Activated CD4-positive, alpha-beta T cell treated with anti-CD3 and anti-CD28 coated beads, Interleukin-2, Interleukin-4, amounts not matched to agents 100 ng/mL and 50 ng/mL, durations not matched to agents 16 hours and 8 hours (primary cell): ENCODE measurements at regions not wholly inside any gene's neighbourhood (a gene's known extent, or its start where the extent isn't known, plus 50 kb on each side); places are given as distances from the start of the nearest gene placed in this dataset.
"Not testable (repeated sequence)": the region's sequence is repeated elsewhere in the genome, so short reads cannot be mapped to it uniquely, and the experiment has no call there.

Experiments used
- DNase-seq: peaks from one replicate; pipeline ENCODE4 v3.0.0-alpha.2; 2020; ENCODE audit warnings: low spot score

DNA sequence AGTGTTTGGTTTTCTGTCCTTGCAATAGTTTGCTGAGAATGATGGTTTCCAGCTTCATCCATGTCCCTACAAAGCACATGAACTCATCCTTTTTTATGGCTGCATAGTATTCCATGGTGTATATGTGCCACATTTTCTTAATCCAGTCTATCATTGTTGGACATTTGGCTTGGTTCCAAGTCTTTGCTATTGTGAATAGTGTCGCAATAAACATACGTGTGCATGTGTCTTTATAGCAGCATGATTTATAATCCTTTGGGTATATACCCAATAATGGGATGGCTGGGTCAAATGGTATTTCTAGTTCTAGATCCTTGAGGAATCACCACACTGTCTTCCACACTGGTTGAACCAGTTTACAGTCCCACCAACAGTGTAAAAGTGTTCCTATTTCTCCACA, 269.8 kb upstream of the DCN start:
- not testable (repeated sequence) for DNase-seq

DNA sequence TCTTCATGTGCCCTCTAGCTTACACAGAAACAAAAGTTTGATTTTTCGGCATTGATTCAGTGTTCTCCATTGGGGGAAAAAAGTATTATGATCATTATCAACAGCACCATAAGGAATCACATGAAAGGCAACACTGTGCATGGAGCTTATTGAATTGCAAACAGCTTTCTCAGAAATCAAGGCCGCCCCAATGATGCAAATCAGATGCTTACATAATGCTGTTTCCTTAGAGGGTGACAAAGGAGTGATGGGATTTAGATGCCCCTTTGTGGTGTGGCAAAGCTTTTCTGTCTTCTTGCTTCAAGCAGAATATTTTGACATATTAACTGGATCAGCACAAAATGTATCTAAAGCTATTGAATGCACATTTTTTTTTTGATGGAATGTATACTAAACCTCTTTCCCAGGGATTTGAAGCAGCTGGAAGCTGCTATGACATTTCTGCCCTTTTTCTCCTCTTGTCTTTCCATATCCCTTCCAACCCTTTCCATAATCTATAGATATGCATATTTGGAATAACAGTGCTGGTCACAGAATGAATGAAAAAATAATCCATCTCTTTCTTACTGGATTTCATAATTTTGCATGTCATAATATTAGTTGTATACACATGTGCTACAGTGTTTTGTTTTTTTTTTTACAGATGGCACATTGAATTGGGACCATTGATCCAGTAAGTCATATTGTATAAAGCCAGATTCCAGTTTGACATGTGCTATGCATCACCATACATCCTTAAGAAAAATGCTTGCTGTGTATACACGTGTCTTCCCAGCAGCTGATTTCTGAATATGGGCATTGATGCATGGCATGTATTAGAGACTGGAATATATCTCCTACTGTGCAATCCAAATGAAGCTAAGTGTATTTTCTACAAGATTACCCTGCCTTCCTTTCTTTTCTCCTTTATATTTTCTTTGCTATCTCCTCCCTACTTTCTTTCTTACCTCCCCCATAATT, 259.7 kb upstream of the DCN start:
- DNase-seq: no peak

DNA sequence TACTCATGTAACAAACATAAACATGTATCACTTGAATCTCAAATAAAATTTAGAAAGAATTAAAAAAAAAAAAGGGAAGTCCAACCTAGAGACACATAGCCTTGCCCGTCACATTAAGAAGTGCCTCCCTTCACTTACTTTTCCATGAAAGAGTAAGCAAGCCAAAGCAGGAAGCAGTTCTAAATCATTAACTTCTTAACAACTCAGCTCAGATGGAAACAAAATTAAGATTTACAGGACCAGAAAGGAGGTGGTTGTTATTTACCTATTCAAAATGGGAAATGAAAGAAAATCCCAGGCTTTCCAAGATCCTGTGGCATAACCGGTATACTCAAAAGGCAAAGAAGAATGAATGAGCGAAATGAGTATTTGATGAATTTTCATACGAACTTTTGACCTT, 258.6 kb upstream of the DCN start:
- DNase-seq: no peak

DNA sequence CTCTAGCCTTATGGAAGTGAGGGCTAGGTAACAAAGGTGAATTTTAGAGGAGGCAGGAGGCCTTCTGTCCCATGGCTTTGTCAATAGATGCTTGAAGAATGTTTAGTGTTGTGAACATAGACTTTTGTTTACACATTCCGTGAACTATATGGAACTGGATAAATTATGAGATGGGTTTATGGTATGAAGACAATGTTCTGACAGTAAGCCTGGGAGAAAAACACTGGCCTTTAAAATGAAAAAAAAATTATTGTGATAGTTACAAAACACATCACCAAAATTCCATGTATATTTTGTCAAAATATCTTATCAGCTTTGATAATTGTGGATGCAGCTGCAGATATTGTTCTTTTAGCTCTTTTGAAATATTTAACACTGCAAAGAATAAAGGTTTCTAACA, 251.5 kb upstream of the DCN start:
- no peak for DNase-seq

DNA sequence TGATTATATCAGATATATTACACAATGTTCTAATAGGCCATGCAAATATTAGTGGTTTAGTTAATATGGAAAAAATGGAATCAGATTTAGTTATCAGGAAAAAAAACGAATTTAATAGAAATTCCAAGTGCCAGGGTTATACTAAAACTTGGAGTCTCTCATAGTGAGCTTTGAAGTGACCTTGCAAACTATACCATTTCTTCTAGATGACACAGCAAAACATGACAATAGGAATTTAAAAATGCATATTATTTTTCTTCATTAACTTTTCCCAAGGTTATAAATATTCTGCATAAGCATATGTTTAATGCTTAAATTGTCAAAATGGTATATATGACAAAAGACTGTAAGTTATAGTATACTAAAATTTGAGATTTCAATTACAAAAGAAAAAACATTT, 250.1 kb upstream of the DCN start:
- DNase-seq: no peak

DNA sequence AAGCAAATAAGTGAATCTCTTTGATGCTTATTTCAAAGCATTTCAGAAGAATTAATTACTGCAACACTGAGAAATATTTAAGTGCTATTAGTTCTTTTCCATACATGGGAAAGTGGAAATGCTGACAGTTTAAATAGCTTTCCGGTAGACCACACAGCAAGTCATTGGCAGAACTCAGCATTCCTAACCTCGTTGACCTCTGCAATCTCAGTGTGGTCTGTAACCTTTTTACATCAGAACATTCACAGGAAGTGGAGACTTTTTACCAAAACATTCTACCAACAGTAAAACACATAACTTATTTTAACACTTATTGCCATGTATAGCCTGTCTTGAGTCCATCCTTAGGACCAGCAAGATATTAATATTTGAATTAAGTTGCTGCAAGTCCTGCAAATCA, 249.5 kb upstream of the DCN start:
- no peak for DNase-seq

DNA sequence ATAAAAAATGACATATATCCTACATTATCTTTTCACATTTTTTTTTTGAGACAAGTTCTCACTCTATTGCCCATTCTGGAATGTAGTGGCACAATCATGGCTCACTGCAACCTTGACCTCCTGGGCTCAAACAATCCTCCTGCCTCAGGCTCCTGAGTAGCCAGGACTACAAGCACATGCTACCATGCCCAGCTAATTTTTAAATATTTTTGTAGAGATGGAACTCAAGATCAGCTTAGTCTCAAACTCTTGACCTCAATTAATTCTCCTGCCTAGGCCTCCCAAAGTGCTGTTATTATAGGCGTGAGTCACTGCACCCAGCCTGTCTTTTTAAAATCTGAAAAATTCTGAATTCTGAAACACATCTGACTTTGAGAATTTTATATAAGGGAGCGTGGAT, 241.9 kb upstream of the DCN start:
- DNase-seq: no peak

DNA sequence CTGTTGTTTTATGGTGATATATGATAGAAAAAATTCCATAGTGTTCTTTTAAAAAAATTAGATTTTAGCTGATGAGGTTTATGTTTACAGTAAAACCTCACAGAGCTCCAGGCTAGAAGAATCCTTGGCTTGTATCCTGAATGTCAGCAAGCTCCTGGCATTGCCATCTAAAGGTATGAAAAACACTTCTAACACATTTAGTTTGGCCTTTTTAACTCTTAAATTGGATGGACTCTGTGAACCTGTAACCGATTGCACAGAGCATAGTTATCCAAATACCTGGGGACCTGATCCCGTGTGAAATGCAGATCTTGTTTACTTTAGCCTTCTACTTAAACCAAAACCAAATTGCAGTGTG, 241.1 kb upstream of the DCN start:
- no peak for DNase-seq

DNA sequence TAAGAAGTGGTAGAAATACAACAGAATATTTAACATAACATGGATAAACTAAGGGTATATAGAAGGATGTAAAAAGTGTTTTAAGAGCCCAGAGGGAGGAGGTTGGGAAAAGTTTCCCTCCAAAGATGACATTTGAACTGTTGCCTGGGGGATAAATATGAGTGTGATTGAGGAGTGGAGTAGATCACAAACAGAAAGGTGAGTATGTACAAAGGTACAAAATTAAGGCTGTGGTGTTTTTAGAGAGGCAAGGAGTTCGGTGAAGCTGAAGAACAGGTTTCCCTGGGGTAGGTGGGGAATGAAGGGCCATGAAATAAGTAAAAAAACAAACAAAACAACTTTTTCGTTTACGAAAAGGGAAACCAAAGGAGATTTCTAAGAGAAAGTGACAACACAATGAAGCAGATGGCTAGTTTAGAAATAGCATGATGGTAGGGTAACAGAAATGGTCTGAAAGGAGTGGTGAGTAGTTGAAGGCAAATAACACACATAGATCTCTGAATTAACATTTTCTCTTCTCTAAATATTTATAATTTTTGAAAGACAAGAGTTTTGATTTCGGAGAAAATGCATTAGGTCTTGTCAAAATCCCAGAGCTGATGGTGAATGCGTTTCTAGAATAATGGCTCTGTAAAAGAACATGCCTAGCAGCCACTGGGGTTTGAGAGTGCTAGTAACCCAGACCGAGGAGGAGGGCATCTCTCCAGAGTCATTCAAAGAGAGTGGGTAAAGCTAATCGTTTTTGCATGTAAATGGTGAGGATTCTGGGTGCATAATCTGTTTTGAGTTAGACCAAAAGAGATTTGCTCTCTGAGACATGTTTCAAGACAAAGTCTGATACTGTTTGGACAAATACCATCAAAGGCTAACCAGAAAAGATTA, 240.4 kb upstream of the DCN start:
- DNase-seq: no peak

DNA sequence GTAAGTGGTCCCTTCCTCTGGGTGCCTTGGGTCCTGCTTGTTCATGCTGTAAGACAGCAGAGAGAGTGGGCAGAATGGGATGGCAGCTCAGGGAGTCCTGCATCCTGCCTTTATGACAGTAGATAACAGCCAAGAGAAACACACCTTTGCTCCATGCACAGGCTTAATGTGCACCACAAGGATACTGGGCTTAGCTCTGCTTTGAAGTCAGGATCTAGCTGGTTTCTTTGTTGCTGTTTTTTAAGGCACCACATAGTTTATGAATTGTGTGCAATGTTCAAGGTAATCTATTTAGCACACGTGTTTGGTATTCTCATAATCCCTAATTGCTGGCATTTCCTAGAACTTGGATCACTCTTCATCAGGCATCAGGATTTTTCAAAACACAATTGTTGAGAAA, 239.5 kb upstream of the DCN start:
- no peak for DNase-seq

DNA sequence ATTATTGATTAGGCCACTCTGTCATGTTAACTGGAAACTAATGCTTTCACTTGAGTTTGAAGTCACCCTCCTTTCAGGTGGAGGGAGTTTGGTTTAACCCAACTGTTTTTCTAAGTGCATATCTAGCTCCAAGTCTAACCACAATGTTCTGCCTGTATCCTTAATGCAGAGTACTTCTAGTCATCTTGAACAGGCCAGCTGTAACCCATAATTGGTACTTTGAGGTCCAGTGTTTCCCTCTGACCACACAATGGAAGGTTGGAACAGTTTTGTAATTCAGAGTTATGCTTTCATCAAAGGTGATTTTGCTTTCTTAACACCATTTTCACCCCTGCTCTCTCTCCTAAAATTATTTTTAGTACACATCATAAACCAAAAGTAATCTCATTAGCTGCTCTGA, 237.2 kb upstream of the DCN start:
- no peak for DNase-seq

DNA sequence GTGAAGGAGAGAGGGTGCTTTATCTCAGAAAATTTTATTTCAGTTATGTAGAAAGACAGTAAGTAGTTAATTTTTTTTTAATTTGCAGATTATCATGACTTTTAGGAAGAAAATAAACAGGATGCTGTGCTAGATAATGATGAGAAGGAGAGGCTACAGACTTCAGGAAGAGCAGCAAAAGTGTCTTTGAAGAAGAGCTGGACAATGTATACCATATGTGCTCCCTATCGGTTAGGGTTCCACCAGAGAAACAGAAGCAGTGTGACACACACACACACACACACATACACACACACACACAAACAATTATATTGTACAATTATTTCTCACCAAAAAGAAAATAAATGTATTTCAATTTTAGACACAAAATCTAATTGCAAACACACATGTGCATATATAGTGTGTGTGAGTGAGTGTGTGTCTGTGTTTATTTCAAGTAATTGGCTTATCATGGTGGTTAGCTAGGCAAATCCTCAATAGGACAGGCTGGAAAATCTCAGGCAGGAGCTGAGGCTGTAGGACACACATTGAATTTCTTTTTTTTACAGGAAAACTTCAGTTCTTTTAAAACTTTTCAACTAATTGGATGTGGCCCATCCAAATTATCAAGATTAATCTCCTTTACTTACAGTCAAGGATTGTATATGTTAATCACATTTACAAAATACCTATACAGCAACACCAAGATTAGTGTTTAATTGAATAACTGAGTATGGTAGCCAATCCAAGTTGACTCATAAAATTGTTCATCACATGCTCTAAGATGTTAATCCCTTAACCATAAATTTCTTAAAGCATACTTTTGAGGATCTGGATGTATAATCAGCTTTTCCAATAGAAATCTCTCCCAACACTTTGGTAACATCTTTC, 235.8 kb upstream of the DCN start:
- DNase-seq: no peak

DNA sequence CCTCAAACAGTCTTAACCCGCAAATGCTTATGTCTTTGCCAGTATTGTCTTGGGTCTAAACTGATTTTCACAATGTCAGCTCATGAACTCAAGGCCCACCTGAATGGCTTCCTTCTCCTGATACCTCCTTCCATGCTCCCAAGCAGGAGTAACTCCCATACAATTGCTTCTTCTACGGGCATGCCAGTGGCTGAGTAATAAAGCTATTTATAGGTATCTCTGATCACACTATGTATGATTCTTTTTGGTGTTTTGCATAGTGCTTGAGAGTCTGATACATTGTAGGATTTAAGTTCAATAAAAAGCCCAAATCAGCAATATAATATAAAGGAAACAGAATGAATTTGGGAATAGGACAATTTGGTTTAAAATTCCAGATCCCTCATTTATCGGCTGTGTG, 235.0 kb upstream of the DCN start:
- no peak for DNase-seq

DNA sequence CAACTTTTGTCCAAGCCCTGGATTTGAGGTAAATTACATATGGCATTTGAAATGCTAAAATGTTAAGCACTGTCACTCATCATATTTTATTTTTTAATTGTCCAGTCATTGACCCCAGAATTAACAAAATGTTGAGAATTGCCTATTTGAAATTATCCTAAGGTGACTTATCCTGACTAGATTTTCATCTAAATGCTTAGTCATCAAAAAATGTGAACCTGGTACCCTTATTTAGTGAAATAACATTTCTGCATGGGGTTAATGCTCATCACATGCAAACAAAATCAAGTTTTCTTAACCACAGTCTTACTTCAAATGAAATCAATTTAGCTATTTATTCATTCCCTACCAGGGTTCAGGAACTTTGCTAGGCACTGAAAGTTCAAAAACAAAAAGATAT, 232.0 kb upstream of the DCN start:
- no peak for DNase-seq

DNA sequence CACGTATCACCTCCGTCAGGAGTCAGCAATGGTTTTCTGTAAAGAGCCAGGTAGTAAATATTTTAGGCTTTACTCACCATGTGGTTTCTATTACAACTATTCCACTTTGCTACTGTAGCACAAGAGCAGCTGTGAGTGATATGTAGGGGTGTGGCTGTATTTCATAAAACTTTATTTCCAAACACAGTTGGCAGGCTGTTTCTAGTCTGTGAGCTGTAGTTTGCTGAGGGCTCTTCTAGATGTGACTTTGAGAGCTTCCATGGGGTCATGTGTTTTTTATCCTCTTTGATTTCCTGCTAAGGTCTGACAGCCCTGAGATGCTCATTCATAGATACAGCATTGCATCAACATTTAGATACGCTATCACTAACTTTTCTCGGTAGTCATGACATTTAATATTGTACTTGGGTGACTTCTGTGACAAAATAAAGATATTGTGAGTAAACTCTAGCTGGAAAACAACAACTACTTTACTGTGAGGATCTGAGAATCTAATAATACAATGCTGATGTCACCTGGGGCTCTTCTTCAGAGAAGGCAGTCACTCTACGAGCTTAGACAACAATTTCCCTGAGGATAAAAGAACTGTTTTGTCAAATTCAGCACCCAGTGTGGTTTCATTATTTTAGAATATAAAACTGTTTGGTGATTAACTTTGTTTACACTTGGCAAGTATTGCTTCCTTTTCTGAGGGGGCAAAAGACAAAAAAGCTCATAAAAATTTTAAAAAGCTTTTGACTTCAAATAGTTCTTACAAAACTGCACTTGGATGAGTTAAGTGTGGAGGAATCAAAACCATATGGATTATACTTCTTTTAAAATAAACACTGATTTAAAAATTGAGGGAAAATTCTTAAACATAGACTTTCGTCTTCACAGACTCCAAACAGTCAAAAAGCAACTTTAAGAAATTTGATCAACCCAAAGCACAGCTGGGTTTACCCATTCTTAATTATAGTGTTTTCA, 231.2 kb upstream of the DCN start:
- DNase-seq: no peak

DNA sequence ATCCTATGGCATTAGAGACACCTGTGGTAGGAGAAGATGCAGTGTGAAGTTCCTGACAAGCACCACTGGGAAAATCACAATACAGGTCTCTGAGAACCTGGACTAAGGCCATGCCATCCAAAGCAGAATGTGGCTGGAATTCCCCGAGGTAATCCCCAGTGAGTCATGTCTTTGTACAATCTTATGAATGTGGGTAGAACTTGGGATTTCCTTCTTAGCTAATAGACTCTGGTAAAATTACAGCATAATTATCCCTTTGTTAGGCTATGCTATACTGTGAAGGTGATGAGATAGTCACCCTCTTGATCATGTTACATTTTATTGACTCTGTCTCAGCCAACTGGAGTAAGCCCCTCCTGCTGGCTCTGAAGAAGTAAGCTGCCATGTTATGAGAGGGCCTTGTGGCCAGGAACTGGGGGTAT, 224.3 kb upstream of the DCN start:
- no peak for DNase-seq

DNA sequence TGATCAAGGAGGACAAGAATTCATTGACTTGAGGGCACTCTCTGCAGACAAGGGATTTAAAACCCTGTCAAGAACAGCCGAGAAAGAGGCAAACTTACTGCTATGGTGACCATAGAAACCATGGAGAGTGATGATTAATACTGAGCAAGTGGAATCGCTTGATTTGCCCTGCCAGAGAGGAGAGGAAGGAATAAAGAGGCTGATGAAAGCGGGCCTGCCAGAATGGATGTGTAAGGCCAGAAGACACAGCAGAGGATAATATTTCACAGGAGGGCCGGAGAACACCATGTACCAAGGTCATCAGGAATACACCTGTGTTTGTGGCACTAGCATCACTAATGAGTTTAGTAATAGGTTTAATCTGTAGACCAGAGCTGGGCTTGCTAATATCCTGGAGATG, 221.8 kb upstream of the DCN start:
- DNase-seq: no peak

DNA sequence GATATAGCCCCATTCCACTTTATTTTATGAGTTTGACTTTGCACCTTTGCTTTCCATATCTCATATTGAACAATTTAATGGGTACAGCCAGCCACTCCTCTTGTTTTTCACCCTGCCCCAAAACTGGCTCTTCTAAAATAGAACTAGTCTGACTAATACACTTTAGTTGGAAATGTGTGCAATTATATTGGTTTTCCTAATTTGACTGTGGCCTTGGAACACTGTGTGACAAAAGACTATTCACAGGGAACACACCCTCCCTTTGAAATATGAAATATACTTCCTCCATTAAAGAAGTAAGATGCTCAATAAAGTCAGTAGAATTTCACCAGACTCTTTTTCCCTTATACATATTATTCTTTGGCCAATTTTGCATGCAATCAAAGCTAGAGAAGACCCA, 218.6 kb upstream of the DCN start:
- no peak for DNase-seq

DNA sequence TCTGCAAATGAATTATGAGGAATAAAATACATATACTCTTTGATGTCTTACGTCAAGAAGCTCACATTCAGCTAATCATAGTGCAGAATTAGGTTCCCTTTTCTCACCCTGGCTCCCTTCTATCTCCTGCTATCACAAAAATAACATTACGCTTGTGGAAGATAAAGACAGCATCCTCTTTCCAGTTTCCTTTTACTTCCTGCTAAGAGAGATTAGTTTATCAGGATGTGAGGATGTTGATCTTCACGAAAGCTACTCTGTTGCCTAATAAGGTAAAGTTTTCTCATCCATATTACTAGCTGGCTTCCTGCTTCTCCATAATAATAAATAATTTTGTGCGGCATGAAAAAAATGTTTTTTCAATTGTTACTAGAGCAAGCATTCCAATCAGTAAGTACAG, 217.7 kb upstream of the DCN start:
- DNase-seq: no peak

DNA sequence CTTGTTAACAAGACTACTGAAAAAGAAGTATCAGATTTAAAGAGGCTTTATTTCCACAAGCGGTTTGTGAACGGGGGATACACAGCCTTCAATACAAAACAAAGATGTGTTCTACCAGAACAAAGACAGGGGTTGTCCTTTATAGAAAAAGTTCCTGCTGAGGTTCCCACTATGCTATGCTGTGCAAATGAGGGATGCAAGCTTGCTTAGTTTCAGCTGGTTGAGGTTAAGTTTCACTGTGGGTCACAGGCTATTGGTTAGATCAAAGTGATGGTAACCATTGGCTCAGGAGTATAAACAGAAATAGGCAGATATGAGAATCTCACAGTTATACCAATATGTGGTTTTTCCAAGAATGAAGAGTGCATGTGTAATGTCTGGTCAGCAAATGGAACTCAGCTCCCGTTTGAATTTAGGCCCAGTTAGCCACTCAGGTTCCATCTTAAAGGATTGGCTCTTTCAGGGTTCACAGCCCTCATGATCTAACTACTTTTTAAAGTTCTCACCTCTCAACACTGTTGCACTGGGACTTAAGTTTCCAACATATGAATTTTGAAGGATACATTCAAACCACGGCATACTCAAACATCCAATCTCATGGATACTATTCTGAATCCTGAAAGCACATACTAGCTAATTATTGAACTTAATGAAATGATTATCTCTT, 215.4 kb upstream of the DCN start:
- DNase-seq: peak; percentile 3

DNA sequence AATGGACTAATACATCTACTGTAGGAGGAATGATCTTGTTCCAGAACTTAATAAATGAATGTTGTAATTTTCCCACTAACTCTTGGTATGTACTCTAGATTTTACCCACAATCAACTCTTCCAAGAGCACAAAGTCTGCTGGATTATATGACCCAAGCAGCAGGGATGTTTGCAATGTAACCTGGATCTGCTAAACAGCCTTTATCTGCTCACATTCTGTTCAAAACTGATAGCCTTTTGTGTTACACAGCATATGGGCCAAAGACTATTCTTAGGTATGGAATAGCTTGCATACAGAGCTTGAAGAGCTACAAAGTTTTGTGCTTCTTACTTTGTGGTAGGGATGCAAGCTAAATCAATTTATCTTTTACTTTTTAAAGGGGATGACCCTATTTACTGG, 213.7 kb upstream of the DCN start:
- DNase-seq: no peak
